ENCODE measurements at regions not wholly inside any gene's neighbourhood (a gene's known extent, or its start where the extent isn't known, plus 50 kb on each side); places are given as distances from the start of the nearest gene placed in this dataset.
A peak's percentile ranks its signal among the peaks of the same experiment; 100 is the strongest.
"Not testable (repeated sequence)": the region's sequence is repeated elsewhere in the genome, so short reads cannot be mapped to it uniquely, and the experiment has no call there.

GRCh38 chr14:81584495-81584894 is 50.8 kb upstream of the SEL1L start:
- no peak for DNase-seq

DNA sequence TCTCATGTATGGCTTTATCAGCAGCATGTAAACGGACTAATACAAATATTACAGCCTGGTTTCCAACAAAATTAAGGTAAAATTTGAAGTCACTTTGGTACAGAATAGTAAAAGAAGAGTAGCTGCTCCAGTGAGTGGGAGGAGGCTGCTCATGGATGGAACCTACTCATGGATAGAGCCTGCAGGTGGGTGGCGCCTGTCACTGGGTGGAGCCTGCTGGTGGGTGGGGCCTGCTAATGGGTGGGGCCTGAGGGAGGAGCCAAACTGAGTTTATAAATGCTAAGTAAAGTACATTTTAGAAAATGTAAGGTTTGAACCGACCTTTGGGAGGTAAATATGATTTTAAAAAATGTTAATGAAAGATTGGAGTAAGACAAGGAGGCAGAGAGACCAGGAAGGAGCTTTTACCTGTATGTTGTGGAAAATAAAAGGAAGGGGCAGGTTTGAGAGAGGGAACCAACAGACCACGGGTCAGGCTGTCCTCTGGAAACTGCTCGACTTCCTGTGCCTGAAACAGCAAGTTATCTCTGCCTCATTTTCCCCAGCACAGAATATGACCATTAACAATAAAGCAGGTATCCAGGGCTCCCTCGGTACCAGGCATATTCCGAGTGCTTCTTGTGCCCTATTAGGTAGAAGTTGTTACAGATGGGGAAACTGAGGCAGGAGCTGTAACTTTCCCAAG is 55.9 kb upstream of the SEL1L start:
- peak in 1 of 2 experiments; percentile 6 for DNase-seq

GRCh38 chr14:81591266-81591665 is 57.6 kb upstream of the SEL1L start:
- no peak for DNase-seq

DNA sequence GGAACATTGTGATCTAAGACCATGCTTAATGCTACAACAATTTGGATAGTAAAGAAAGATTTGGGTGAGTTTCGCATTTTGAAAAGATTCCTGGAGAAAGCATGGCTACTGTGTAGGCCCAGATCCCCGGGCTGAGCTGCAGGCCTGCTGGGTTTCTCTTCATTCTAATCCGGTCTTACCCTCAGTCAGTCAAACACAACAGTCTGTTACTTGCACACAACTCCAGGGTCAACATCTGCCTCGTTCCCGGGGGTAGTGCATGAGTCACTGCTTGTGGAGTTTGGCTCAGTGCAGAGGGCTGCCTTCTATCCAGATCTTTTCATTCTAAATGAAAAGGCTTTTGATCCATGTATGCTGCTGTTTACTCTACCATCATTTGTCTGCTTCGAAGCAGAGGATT is 60.4 kb upstream of the SEL1L start:
- DNase-seq, result no peak

GRCh38 chr14:81605660-81606059 is 72.0 kb upstream of the SEL1L start:
- DNase-seq, result no peak

- no peak for DNase-seq
These were observed 79.8 kb upstream of the SEL1L start for GRCh38 chr14:81613341-81614045.

- DNase-seq, result not testable (repeated sequence)
These were observed 80.6 kb upstream of the SEL1L start for GRCh38 chr14:81614302-81614701.

DNA sequence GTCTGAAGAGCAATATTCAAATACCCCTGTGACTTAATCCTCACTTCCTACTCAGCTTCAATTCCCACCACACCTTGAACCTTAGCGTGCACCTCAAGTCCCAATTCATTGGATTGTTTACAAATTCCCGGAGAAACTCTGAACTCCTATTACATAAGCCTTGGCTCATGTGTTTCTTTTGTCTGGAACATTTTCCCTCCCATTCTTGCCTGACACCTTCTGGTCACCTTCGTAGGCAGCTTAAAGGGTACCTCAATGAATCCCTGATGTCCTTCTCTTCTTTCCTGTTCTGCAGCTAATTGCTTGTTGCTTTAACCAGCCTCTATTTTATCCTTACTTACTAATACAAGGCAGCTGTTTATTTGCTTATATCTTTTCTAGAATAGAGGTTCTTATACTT is 85.0 kb upstream of the SEL1L start:
- DNase-seq, result no peak

GRCh38 chr14:81619816-81620215 is 86.2 kb upstream of the SEL1L start:
- DNase-seq, result no peak

- DNase-seq, result not testable (repeated sequence)
These were observed 90.2 kb upstream of the SEL1L start for GRCh38 chr14:81623771-81624396.

DNA sequence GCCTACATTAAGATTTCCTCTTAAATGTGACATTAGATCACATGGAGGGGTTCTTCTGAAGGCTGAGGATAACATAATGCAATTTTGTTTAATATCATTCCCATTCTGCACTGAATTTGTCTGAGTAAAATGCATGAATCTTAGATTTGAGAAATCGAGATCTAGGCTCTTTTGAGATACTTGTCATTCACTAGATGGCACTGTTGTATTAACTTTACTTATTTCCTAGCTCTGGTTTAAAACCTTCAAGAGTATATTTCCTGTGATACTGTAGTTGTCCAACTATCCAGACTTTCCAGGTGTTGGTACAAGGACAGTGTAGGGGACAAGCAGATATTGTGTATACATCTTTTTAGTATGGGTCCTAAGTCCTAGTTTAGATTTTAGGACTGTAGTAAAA is 91.7 kb upstream of the SEL1L start:
- peak; percentile 12 to 42 for DNase-seq

- no peak for DNase-seq
These were observed 98.5 kb upstream of the SEL1L start for GRCh38 chr14:81632157-81632556.

DNA sequence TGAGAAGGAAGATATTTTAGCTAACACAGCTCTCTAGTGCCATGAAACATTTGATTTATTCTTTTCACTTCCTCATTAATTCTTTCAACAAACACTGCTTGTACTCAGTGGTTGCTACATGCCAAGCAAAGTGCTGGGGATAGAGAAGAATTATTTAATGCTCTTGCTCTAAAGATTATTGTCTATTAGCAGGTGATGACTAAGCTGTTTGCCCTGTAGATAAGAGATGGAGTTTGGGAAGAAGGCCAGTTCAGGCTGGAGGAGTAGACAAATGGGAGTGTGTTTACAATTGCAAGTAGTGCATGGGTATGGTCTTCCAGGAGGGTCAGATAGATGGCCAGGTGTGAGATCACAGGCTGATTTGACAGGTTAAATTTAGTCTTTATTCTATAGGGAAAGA is 99.8 kb upstream of the SEL1L start:
- DNase-seq, result no peak

DNA sequence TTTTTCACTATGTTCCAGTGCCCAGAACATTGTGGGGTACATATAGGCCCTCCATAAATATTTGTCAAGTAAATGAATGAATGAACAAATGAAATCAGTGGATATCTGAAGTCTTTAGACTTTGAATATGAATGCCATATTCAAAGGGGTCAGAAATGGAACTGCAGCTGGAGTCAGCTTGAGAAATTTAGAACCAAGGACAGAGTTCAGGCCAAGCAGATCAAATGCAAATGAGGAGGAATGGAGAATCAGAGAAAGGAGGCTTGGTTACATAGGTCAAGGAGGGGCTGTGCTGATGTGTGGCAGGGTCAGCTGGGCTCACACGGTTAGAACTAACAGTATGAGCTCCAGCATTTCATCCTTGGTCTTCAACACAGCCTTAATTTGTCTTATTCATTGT is 104.0 kb upstream of the SEL1L start:
- DNase-seq, result no peak

DNA sequence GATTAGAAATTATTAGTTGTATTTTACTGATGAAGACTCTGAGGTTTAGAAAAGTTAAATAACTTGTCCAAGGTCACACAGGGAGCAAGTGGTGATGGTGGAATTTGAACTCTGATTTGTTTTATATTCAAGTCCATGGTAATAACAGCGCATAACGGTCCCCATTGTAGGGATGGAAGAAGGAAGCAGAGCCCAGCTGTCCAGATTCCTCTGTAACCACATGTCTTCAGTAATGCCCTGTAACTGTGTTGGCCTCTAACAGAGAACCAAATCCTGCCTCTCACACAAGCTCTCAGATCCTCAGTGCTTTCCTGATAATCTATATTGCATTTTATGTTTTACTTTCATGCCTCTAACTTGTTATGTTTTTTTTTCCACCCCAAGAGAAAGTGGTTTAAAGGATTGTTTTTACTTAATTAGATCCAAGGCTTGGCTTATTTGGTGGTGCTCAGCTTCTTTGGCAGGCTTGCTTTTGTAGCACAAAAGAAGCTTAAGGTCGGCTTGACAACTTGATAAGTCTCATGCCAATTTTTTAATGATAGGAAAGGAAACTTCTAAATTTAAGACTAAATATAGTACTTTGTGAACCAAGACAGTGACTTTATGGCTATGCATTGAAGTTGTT is 105.1 kb upstream of the SEL1L start:
- no peak for DNase-seq

DNA sequence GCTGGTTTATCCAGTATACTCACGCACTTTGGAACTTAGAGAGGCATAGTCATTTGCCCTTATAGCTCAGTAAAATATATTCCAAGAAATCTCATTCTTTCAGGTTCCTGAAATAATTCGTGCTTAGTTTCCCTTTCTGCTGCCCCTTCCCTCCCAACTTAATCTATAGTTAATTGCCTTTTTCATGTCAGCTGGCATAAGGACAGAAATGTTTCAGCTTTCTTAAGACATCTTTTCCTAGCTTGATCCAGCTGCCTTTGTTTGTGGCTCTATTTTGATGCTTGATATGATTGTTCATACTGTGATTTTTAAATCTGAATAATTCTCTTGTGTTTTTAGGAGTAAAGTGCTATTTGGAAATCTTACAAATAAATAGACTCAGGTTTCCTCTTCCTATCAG is 120.0 kb upstream of the SEL1L start:
- DNase-seq, result no peak

DNA sequence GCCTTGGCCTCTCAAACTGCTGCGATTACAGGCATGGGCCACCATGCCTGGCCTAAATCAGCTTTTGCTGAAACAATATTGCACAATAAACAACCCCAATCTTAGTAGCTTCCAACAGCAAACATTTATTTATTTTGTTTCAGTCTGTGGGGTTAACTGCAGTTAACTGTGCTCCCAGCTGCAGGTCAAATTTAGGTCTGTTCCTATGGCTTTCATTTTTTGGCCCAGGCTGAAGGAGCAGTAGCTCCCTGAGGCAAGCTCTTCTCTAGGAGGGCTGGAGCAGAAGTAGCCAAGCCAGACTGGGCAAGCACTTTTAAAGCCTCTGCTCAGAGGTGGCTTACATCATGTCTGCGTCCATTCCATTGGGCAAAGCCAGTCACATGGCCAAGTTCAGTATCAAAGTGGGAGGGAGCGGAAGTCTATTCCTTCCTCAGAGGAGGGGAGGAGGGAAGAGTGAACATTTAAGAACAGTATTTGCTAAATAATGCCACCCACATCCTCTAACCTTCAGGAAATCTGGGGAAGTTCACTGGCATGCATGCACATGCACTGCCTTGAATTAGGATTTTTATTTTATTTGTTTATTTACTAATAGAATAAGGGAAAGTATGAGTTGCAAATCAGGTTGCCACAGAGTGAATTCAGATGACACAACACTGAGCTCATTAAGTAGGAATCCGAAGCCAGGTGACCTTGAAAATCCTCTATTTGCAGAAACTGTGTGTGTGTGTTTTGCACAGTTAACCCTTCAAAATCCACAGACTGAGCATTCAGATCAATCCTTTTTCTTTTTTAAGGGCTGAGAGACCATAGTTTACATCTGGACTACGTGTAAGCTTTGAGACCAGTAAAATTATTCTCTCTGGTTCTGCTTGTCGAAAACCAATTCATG is 122.0 kb upstream of the SEL1L start:
- DNase-seq, result no peak

- DNase-seq, result no peak
These were observed 123.2 kb upstream of the SEL1L start for GRCh38 chr14:81656811-81657210.

GRCh38 chr14:81662066-81662465 is 128.4 kb upstream of the SEL1L start:
- DNase-seq, result no peak

GRCh38 chr14:81662570-81663197 is 129.0 kb upstream of the SEL1L start:
- no peak for DNase-seq

GRCh38 chr14:81668626-81669274 is 135.1 kb upstream of the SEL1L start:
- DNase-seq, result no peak

GRCh38 chr14:81669308-81669707 is 135.7 kb upstream of the SEL1L start:
- peak in 1 of 2 experiments; percentile 3 for DNase-seq

Data from NCI-H526 (cell line).